NCI-H146 treated with DMSO at 0.1 percent for 48 hours (cell line): ENCODE measurements at regions not wholly inside any gene's neighbourhood (a gene's known extent, or its start where the extent isn't known, plus 50 kb on each side); places are given as distances from the start of the nearest gene placed in this dataset.

ENCODE experiments used
- DNase-seq: peaks from one replicate; lab custom pipeline; 2025; ENCODE audit not compliant: unreplicated experiment; lab: John Stamatoyannopoulos, UW

DNA sequence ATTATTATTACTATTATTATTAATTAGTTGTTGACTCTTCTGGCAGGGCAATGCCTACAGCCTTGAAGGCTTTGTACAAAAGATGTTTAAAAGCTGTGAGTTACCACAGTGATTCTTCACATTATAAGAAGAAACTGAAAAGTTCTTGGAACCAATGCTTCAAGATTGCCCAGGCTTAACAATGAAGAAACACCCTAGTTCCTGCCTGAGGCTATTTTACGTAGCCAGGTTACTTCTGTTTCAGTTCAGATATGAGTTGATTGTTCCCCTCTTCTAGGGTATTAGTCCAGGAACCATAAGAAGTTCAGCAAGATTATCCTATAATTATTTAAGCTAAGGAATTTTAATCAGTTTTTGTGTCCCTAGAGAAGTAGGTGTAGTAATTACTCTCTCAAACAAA is 154.6 kb upstream of the CDH12 start:
- no peak for DNase-seq

DNA sequence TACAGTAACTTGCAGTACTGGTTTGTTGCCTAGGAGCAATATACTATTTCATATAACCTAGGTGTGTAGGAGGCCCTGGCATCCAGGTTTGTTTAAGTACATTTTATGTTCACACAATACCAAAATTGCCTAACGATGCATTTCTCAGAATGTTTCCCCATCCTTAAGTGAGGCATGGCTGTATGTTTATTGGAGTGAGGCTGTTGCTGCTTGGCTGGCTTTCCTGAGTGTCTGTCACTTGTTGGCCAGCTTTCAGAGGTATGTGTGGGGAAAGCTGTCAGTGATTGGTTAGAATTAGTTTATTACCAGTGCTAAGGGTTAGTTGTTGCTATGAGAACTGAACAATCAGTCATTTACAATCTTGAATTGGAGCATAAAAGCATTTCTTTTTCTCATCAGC is 154.1 kb upstream of the CDH12 start:
- no peak for DNase-seq

GRCh38 chr5:23001120-23001519 is 148.0 kb upstream of the CDH12 start:
- no peak for DNase-seq

DNA sequence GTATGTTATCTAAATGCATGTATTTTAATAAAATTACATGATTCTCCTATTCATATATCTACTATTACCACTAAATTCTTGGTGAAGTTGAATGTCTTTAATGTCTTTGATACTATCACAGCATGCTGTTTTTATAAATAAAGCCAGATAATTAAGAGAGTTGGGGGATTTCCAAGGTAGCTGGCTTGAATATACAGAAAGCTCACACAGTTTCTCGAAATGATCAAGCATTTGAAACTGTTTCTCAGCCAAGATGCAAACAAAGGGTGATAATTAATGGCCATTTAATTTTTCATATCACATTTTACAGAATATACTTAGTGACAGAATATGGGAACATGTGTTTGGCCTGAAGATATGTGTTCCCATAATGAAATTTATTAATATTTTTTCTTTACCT is 145.6 kb upstream of the CDH12 start:
- DNase-seq = no peak

DNA sequence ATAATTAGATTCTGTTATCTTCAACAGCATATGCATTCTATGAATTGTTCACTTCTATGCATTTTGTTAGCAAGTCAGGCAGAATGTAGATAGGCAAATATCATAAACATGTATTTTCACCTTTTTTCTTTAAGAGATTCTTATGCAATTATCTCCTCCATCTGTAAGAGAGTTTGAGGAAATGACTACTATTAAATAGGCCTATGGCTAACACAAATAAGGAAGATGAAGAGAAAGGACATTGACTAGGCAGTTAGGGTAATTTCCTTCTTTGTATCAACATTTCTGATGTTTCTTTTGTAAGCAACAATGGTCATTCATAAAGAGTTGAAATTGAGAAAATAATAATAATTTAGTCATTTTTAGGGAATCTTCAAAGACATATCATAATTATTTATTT is 145.2 kb upstream of the CDH12 start:
- DNase-seq = no peak

GRCh38 chr5:22988937-22989336 is 135.8 kb upstream of the CDH12 start:
- no peak for DNase-seq

DNA sequence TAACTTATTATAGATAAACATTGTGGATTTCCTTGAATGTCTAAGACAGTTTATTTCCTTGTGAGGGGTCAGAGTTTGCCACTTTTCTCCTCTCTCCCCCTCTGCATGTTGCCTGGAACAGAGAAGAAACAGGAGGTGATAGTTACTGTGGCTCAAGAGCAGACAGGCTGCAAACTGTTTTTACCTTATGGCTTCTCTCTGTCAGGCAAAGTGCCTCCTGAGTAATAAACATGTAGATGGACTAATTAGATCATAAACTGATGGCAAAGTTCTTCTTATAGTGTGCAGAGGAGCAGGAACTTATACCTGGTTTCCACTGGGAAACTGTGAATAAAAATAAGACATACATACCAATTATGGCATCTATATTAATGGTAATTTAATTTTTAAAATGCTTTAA is 133.1 kb upstream of the CDH12 start:
- DNase-seq = no peak

- no peak for DNase-seq
These were observed 132.3 kb upstream of the CDH12 start for GRCh38 chr5:22985446-22985845.

DNA sequence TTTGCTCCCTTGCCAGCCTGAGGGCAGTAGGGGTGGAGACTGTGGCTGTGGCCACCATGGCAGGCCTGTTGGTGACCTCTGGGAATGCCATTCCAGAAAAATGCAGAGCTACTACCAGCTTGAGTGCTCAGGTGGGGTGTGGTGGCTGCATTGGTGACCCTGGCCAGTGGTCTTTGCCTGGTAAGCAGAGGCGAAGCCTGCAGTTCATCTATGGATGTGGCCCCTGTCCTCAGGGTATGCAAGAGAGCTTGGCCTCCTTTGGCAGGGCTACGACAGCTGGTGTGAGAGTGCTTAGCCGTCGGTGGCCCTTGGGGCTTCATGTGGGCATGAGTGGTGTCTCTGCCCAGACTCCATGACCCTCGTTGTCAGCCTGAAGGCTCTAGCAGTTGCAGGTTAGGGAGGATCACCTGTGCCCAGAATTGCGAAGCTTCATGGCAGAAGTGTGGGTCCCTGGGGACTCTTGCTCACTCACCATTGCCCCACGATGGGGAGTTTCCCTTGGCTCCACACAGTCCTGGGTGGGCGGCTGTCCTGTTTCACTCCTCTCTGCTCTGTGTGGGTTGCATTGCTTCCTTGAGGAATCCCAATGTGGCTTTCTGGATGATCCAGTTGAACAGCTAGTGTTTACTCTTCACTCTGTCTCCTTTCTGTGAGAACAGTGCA is 117.9 kb upstream of the CDH12 start:
- no peak for DNase-seq

DNA sequence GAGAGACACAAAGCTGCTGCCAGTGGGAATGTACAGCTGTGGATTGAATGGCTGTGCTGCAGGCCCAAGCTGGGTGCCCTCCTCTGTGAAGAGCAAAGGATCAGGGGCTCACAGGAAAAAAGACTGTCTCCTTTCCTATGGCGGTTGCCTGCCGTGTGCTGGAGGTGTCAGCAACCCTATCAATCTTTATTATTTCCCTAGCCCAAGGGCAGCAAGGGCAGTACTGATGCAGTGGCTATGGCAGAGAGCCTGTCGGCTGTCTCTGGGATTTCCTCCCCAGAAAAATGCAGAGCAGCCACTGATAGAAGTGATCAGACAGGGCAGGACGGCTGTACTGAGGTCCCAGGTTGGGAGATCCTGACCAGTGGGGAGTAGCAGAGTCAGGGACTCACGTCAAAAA is 117.3 kb upstream of the CDH12 start:
- no peak for DNase-seq

DNA sequence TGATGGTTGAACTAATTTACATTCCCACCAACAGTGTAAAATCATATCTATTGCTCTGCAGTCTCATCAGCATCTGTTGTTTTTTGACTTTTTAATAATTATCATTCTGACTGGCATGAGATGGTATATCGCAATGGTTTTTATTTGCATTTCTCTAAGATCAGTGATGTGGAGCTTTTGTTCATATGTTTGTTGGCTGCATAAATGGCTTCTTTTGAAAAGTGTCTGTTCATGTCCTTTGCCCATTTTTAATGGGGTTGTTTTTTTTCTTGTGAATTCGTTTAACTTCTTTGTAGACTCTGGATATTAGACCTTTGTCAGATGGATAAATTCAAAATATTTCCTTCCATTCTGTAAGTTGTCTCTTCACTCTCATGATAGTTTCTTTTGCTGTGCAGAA is 115.2 kb upstream of the CDH12 start:
- DNase-seq = no peak

- no peak for DNase-seq
These were observed 112.8 kb upstream of the CDH12 start for GRCh38 chr5:22965960-22966359.

DNA sequence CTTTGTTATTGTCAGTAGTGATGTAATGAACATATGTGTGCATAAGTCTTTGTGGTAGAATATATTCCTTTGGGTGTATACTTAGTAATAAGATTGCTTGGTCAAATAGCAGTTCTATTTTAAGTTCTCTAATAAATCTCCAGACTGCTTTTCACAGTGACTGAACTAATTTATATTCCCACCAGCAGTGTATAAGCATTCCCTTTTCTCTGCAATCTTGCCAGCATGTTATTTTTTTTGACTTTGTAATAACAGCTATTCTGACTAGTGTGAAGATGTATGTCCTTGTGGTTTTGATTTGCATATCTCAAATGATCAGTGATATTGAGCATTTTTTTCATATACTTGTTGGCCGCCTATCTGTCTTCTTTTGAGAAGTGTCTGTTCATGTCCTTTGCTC is 111.5 kb upstream of the CDH12 start:
- no peak for DNase-seq

DNA sequence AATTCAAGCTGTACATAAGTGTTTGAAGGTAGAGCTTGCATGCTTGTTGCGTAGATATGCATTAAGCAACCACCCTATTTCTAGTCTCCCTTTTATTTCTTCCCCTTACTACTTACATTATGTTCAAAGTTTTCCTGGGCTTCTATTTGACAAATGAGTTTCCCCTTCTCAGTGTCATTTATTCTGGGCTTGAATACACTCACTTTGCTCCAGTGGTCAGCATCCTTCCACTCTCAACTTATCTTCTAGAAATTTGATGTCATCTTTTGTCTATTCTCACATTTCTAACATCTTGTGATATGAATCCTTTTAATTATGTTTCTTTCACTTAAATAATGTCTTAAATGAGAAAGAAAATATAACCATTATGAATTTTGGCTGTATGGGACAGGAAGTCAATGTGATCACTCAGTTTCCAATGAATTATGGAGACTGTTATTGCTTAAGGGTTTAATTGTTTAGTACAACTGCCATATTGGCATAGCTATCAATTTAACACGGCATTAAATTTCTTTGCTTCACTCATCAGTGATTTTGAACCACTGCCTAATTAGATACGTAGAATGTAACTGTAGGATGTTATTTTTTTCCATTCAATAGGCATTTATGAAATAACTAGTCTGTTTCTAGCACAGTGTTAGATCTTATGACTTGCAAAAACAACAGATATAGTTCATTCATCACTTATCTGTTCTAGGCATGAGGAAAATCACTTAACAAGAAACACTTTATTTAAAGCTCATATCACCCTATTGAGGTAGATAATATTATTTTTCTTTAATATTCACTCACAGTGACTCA is 105.5 kb upstream of the CDH12 start:
- no peak for DNase-seq

- no peak for DNase-seq
These were observed 94.8 kb upstream of the CDH12 start for GRCh38 chr5:22947921-22948320.

DNA sequence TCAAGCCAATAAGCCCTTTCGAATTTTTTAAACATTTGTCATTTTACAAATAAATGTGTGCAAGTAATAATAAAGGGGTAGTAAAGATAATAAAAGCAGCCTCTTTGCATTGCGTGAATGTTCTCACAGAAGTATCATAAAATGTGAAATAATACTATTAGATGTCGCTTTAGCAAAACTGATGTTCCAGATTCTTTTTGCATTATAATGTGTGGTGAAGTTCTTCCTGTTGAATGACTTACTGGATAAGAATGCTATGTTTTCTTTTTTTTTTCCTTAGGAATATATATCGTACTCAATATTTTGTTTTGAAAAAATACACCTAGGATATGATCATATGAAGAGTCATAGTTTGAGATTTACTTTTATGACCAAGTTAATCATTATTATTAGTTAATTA is 85.2 kb upstream of the CDH12 start:
- DNase-seq = no peak

DNA sequence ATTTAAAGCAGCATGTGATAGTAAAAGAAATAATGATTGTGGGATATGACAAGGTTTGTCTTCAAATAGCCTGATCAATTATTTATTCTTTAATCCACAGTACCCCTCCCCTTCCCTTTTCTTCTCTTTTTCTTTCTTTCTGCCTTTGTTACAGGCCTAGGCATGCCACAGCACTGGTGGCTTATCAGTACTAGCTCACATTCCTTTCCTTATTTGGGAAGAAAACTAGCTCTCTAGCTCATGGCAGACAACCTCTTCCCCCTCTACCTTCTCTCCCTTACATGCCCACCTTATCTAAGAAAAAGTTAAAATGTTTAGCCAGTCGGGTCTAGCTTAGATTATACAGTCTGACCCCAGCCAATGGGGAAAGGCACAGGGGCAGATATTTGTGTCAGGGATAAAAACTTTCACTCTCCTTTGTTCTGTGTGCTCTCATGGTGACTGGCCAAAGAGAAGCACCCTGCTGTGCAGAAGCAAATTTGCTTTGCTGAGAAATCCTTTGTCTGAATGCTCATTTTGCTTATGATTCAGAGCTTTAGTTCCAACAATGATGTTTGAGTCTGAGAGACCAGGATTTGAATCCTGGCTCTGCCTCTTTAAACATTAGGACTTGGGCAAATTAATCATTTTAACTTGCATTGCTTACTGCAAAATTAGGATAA is 75.8 kb upstream of the CDH12 start:
- no peak for DNase-seq

- DNase-seq = no peak
These were observed 73.4 kb upstream of the CDH12 start for GRCh38 chr5:22926574-22926973.

- no peak for DNase-seq
These were observed 65.4 kb upstream of the CDH12 start for GRCh38 chr5:22918511-22918910.

- DNase-seq = no peak
These were observed 63.2 kb upstream of the CDH12 start for GRCh38 chr5:22916393-22916792.

GRCh38 chr5:22911019-22911418 is 57.9 kb upstream of the CDH12 start:
- DNase-seq = no peak

- no peak for DNase-seq
These were observed 57.4 kb upstream of the CDH12 start for GRCh38 chr5:22910523-22910922.
